Caco-2 (cell line): ENCODE measurements at regions not wholly inside any gene's neighbourhood (a gene's known extent, or its start where the extent isn't known, plus 50 kb on each side); places are given as distances from the start of the nearest gene placed in this dataset.
A peak's percentile ranks its signal among the peaks of the same experiment; 100 is the strongest.

Experiments used
- BruUV-seq: library from RNA; stranded (reverse); fragments of 400-500 nt; replicated peaks from 2 replicates; lab custom pipeline; 2021; lab: Mats Ljungman, UMichigan
- CTCF ChIA-PET: fragments of 300-600 bp; sonication (Branson Sonifier 250); formaldehyde crosslinking; loops from one replicate; lab custom pipeline; 2022; ENCODE audit warnings: antibody characterized with exemption; lab: Charles Lee
- POLR2A ChIA-PET: fragments of 300-600 bp; sonication (Branson Sonifier 250); formaldehyde crosslinking; loops from one replicate; lab custom pipeline; 2022; ENCODE audit warnings: antibody characterized with exemption; lab: Charles Lee
- DNase-seq, 2 experiments: peaks; one replicate each; pipeline versions ENCODE4 v3.0.0 to v3.0.0-alpha.2; 2020 to 2022
- H3K27me3 ChIP-seq: replicated peaks from 2 replicates; pipeline ENCODE4 v1.6.0; 2011; ENCODE audit warnings: low read length; ENCODE audit not compliant: control insufficient read depth, insufficient read depth
- H3K36me3 ChIP-seq: 2 replicates; pipeline ENCODE4 v1.5.1; 2011; ENCODE audit warnings: low read length; ENCODE audit not compliant: control insufficient read depth, insufficient read depth
- H3K4me1 ChIP-seq: fragments of 250-450 bp; sonication (Bioruptor Pico); 2 replicates; pipeline ENCODE4 v1.5.1; 2020; ENCODE audit warnings: mild to moderate bottlenecking
- H3K4me3 ChIP-seq: 2 replicates; pipeline ENCODE4 v1.5.1; 2011; ENCODE audit warnings: low read depth, mild to moderate bottlenecking, control low read depth, low read length
- H3K9me3 ChIP-seq: fragments of 250-450 bp; sonication (Bioruptor Pico); 2 replicates; pipeline ENCODE4 v1.5.1; 2020; ENCODE audit warnings: mild to moderate bottlenecking, moderate library complexity
- H3K27ac Mint-ChIP-seq: one replicate; pipeline ENCODE4 v1.8.0; 2022; ENCODE audit warnings: mixed read lengths; ENCODE audit not compliant: unreplicated experiment
- H3K27me3 Mint-ChIP-seq: one replicate; pipeline ENCODE4 v1.8.0; 2022; ENCODE audit warnings: mixed read lengths; ENCODE audit not compliant: insufficient read depth, unreplicated experiment
- H3K36me3 Mint-ChIP-seq: one replicate; pipeline ENCODE4 v1.8.0; 2022; ENCODE audit warnings: mild to moderate bottlenecking, mixed read lengths; ENCODE audit not compliant: insufficient read depth, unreplicated experiment
- H3K4me1 Mint-ChIP-seq: one replicate; pipeline ENCODE4 v1.8.0; 2022; ENCODE audit warnings: low read depth, mixed read lengths; ENCODE audit not compliant: unreplicated experiment
- H3K4me3 Mint-ChIP-seq: one replicate; pipeline ENCODE4 v1.8.0; 2022; ENCODE audit warnings: mild to moderate bottlenecking, moderate library complexity, mixed read lengths; ENCODE audit not compliant: unreplicated experiment
- H3K9me3 Mint-ChIP-seq: one replicate; pipeline ENCODE4 v1.8.0; 2022; ENCODE audit warnings: mixed read lengths; ENCODE audit not compliant: unreplicated experiment
- intact Hi-C: fragments of 100-400 bp; cut with micrococcal nuclease; formaldehyde crosslinking; loops from one replicate; pipeline ENCODE4 v1.10.0; 2022; ENCODE audit not compliant: unreplicated experiment
- TF ChIP-seq, protein P1 (sequence below), 2 experiments: fragments of 200-600 bp in 1 of 2; IDR thresholded peaks; 1 replicate in 1 of 2; 2 replicates in 1 of 2; pipeline versions ENCODE4 v1.5.1 to v1.8.0; 2011 to 2022; ENCODE audit warnings: antibody characterized with exemption in 1 of 2, control low read depth in 1 of 2, inconsistent platforms in 1 of 2, low read depth in 1 of 2, low read length in 1 of 2, mild to moderate bottlenecking in 1 of 2, moderate library complexity in 1 of 2; ENCODE audit not compliant: insufficient read depth in 1 of 2, severe bottlenecking in 1 of 2, unreplicated experiment in 1 of 2

- ChIA-PET POLR2A (no interaction called here), CTCF (interaction anchor here (0.7 kb wide), 1 partner anchor 34 kb away, joined by 4 read pairs; no protein-coding TSS in a partner anchor)
- Mint-ChIP-seq H3K9me3 (no peaks in the 10 kb centered on the region), H3K27ac (no peak overlapping the region), H3K4me1 (peaks cover 19% of the 10 kb centered on the region), H3K36me3 (no peaks in the 10 kb centered on the region), H3K4me3 (no peak overlapping the region), H3K27me3 (no peaks in the 10 kb centered on the region)
- intact Hi-C loops: no loop called here
- no TSS peak for BruUV-seq
- TF ChIP-seq, protein P1, sequence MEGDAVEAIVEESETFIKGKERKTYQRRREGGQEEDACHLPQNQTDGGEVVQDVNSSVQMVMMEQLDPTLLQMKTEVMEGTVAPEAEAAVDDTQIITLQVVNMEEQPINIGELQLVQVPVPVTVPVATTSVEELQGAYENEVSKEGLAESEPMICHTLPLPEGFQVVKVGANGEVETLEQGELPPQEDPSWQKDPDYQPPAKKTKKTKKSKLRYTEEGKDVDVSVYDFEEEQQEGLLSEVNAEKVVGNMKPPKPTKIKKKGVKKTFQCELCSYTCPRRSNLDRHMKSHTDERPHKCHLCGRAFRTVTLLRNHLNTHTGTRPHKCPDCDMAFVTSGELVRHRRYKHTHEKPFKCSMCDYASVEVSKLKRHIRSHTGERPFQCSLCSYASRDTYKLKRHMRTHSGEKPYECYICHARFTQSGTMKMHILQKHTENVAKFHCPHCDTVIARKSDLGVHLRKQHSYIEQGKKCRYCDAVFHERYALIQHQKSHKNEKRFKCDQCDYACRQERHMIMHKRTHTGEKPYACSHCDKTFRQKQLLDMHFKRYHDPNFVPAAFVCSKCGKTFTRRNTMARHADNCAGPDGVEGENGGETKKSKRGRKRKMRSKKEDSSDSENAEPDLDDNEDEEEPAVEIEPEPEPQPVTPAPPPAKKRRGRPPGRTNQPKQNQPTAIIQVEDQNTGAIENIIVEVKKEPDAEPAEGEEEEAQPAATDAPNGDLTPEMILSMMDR (IDR thresholded peaks at IDR 0.05; ENCODE audit: insufficient read depth in 1 of 2, low read depth in 1 of 2, low read length in 1 of 2, severe bottlenecking in 1 of 2, unreplicated experiment in 1 of 2): no peak
- no peak for DNase-seq
- no peaks in the 10 kb centered on the region for H3K36me3 ChIP-seq
- no peaks in the 10 kb centered on the region for H3K27me3 ChIP-seq
- H3K4me3 ChIP-seq: no peak overlapping the region
- H3K4me1 ChIP-seq: peaks cover 13% of the 10 kb centered on the region
- no peaks in the 10 kb centered on the region for H3K9me3 ChIP-seq
Observed at GRCh38 chr21:33151941-33152731, 77.6 kb upstream of the IFNAR2 start.

- peaks cover 19% of the 10 kb centered on the region for H3K4me1 Mint-ChIP-seq
- POLR2A ChIA-PET: no interaction called here
- H3K4me3 Mint-ChIP-seq: no peak overlapping the region
- peaks cover 13% of the 10 kb centered on the region for H3K4me1 ChIP-seq
- CTCF ChIA-PET: interaction anchor here (0.7 kb wide), 1 partner anchor 33 kb away, joined by 4 read pairs; no protein-coding TSS in a partner anchor
- no peaks in the 10 kb centered on the region for H3K27me3 Mint-ChIP-seq
- H3K9me3 Mint-ChIP-seq: no peaks in the 10 kb centered on the region
- no peaks in the 10 kb centered on the region for H3K27me3 ChIP-seq
- H3K27ac Mint-ChIP-seq: peak overlapping the region; percentile 93
- TF ChIP-seq, protein P1 (IDR thresholded peaks at IDR 0.05; ENCODE audit: insufficient read depth in 1 of 2, low read depth in 1 of 2, low read length in 1 of 2, severe bottlenecking in 1 of 2, unreplicated experiment in 1 of 2): no peak
- intact Hi-C loops: no loop called here
- no peak overlapping the region for H3K4me3 ChIP-seq
- no peaks in the 10 kb centered on the region for H3K36me3 Mint-ChIP-seq
- DNase-seq: no peak
- no peaks in the 10 kb centered on the region for H3K9me3 ChIP-seq
- H3K36me3 ChIP-seq: no peaks in the 10 kb centered on the region
- no TSS peak for BruUV-seq
Observed at GRCh38 chr21:33152732-33153130, 77.0 kb upstream of the IFNAR2 start.

DNA sequence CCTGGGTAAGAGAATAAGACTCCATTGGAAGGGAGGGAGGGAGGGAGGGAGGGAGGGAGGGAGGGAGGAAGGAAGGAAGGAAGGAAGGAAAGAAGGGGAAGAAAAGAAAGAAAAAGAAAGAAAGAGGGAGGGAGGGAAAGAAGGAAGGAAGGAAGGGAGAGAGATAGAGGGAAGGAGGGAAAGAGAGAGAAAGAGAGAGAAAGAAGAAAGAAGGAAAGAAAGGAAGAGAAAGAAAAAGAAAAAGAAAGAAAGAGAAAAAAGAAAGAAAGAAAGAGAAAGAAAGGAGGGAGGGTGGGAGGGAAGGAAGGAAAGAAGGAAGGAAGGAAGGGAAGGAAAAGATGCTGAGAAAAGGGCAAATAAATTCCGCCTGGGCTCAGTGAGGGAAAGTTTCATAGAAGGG is 74.7 kb upstream of the IFNAR2 start:
- Mint-ChIP-seq H3K27ac (no peak overlapping the region), H3K36me3 (no peaks in the 10 kb centered on the region), H3K27me3 (no peaks in the 10 kb centered on the region), H3K4me3 (no peak overlapping the region), H3K9me3 (no peaks in the 10 kb centered on the region), H3K4me1 (peaks cover 19% of the 10 kb centered on the region)
- ChIA-PET CTCF (no interaction called here), POLR2A (no interaction called here)
- Histone ChIP-seq H3K27me3 (no peaks in the 10 kb centered on the region), H3K4me1 (peaks cover 13% of the 10 kb centered on the region), H3K36me3 (no peaks in the 10 kb centered on the region), H3K4me3 (no peak overlapping the region), H3K9me3 (no peaks in the 10 kb centered on the region)
- no peak for DNase-seq
- TF ChIP-seq, protein P1 (IDR thresholded peaks at IDR 0.05; ENCODE audit: insufficient read depth in 1 of 2, low read depth in 1 of 2, low read length in 1 of 2, severe bottlenecking in 1 of 2, unreplicated experiment in 1 of 2): no peak
- BruUV-seq: no TSS peak
- intact Hi-C loops: no loop called here
